ENCODE measurements at regions not wholly inside any gene's neighbourhood (a gene's known extent, or its start where the extent isn't known, plus 50 kb on each side); places are given as distances from the start of the nearest gene placed in this dataset.

- TF ChIP-seq, protein P1, sequence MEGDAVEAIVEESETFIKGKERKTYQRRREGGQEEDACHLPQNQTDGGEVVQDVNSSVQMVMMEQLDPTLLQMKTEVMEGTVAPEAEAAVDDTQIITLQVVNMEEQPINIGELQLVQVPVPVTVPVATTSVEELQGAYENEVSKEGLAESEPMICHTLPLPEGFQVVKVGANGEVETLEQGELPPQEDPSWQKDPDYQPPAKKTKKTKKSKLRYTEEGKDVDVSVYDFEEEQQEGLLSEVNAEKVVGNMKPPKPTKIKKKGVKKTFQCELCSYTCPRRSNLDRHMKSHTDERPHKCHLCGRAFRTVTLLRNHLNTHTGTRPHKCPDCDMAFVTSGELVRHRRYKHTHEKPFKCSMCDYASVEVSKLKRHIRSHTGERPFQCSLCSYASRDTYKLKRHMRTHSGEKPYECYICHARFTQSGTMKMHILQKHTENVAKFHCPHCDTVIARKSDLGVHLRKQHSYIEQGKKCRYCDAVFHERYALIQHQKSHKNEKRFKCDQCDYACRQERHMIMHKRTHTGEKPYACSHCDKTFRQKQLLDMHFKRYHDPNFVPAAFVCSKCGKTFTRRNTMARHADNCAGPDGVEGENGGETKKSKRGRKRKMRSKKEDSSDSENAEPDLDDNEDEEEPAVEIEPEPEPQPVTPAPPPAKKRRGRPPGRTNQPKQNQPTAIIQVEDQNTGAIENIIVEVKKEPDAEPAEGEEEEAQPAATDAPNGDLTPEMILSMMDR (IDR thresholded peaks at IDR 0.05; ENCODE audit: low read depth, low read length), result no peak
- TF ChIP-seq POLR2A (IDR thresholded peaks at IDR 0.05; ENCODE audit: extremely low read depth, insufficient read length), result no peak
- no peak for TF ChIP-seq MYC (IDR thresholded peaks at IDR 0.05; ENCODE audit: low read depth, low read length)
Observed at GRCh38 chr20:54922096-54922495, 446.7 kb downstream of the DOK5 start.
